OCI-LY7 (cell line): ENCODE measurements at regions not wholly inside any gene's neighbourhood (a gene's known extent, or its start where the extent isn't known, plus 50 kb on each side); places are given as distances from the start of the nearest gene placed in this dataset.

Experiments
- BruUV-seq: library from RNA; stranded (reverse); fragments of 400-500 nt; replicated peaks from 2 replicates; lab custom pipeline; 2021; lab: Mats Ljungman, UMichigan
- CTCF ChIA-PET: fragments of 300-600 bp; sonication (Branson Sonifier 250); formaldehyde crosslinking; loops from one replicate; lab custom pipeline; 2022; ENCODE audit warnings: antibody characterized with exemption; ENCODE audit not compliant: unreplicated experiment; lab: Charles Lee
- POLR2A ChIA-PET: fragments of 300-600 bp; sonication (Branson Sonifier 250); formaldehyde crosslinking; loops from one replicate; lab custom pipeline; 2022; ENCODE audit warnings: antibody characterized with exemption; lab: Charles Lee
- DNase-seq: peaks from one replicate; pipeline ENCODE4 v3.0.0-alpha.2; 2015; ENCODE audit warnings: low spot score
- H2AFZ ChIP-seq: fragments of 200-600 bp; sonication (generic), shearing (Covaris generic); 2 replicates; pipeline ENCODE4 v1.6.1; 2014; ENCODE audit warnings: mild to moderate bottlenecking, antibody characterized with exemption, low read length, moderate library complexity
- H3K27ac ChIP-seq: fragments of 200-600 bp; sonication (generic); 2 replicates; pipeline ENCODE4 v1.5.1; 2014; ENCODE audit warnings: mixed run types, low read depth, mild to moderate bottlenecking, moderate library complexity, low read length, inconsistent platforms; ENCODE audit not compliant: poor library complexity, severe bottlenecking
- H3K36me3 ChIP-seq: fragments of 200-600 bp; sonication (generic); 2 replicates; pipeline ENCODE4 v1.6.1; 2014; ENCODE audit warnings: mild to moderate bottlenecking, antibody characterized with exemption, low read length, moderate library complexity, mixed read lengths; ENCODE audit not compliant: insufficient read depth
- H3K4me1 ChIP-seq: fragments of 200-600 bp; sonication (generic); 2 replicates; pipeline ENCODE4 v1.5.1; 2014; ENCODE audit warnings: mild to moderate bottlenecking, low read length; ENCODE audit not compliant: insufficient read depth, poor library complexity, severe bottlenecking
- H3K4me2 ChIP-seq: fragments of 200-600 bp; sonication (generic); 2 replicates; pipeline ENCODE4 v1.6.1; 2014; ENCODE audit warnings: mild to moderate bottlenecking, low read length
- H3K4me3 ChIP-seq: fragments of 200-600 bp; sonication (generic); 2 replicates; pipeline ENCODE4 v1.5.1; 2014; ENCODE audit warnings: mild to moderate bottlenecking, low read depth, low read length; ENCODE audit not compliant: poor library complexity, severe bottlenecking
- H3K79me2 ChIP-seq: fragments of 200-600 bp; sonication (generic); 2 replicates; pipeline ENCODE4 v1.6.1; 2016; ENCODE audit warnings: low read depth, mild to moderate bottlenecking, low read length, moderate library complexity, mixed read lengths; ENCODE audit not compliant: insufficient read depth
- H3K9me2 ChIP-seq: fragments of 200-600 bp; sonication (generic); 2 replicates; pipeline ENCODE4 v1.6.1; 2016; ENCODE audit warnings: mild to moderate bottlenecking, low read length, mixed read lengths; ENCODE audit not compliant: insufficient read depth
- H3K9me3 ChIP-seq: fragments of 200-600 bp; sonication (generic); 2 replicates; pipeline ENCODE4 v1.6.1; 2014; ENCODE audit warnings: mild to moderate bottlenecking, mixed run types, low read length, mixed read lengths
- H4K20me1 ChIP-seq: fragments of 200-600 bp; sonication (generic); 2 replicates; pipeline ENCODE4 v1.6.1; 2014; ENCODE audit warnings: mild to moderate bottlenecking, antibody characterized with exemption, low read length, moderate library complexity, mixed read lengths; ENCODE audit not compliant: insufficient read depth
- CTCF ChIP-seq: fragments of 200-600 bp; sonication (generic); conservative IDR thresholded peaks from 2 replicates; pipeline ENCODE4 v1.5.1; 2014; ENCODE audit warnings: mild to moderate bottlenecking, antibody characterized with exemption, low read length, moderate library complexity, mixed read lengths
- EZH2phosphoT487 ChIP-seq: fragments of 200-600 bp; sonication (generic); IDR thresholded peaks from 2 replicates; pipeline ENCODE4 v1.6.1; 2018; ENCODE audit warnings: low read depth, borderline replicate concordance, mild to moderate bottlenecking, mixed run types, antibody characterized with exemption, low read length, moderate library complexity, mixed read lengths
- intact Hi-C: fragments of 100-400 bp; cut with micrococcal nuclease; formaldehyde crosslinking; loops from one replicate; pipeline ENCODE4 v1.10.0; 2022; ENCODE audit not compliant: unreplicated experiment

- DNase-seq = no peak
- BruUV-seq = no TSS peak
- Histone ChIP-seq H3K79me2 (no peaks in the 10 kb centered on the region), H3K4me3 (no peak overlapping the region), H3K9me2 (no peaks in the 10 kb centered on the region), H2AFZ (no peak overlapping the region), H3K27ac (no peak overlapping the region), H4K20me1 (no peaks in the 10 kb centered on the region), H3K36me3 (no peaks in the 10 kb centered on the region), H3K4me2 (no peak overlapping the region), H3K9me3 (no peaks in the 10 kb centered on the region), H3K4me1 (no peaks in the 10 kb centered on the region)
- CTCF ChIA-PET = no interaction called here
- TF ChIP-seq CTCF = no peak
- TF ChIP-seq EZH2phosphoT487 = no peak
- POLR2A ChIA-PET = no interaction called here
- intact Hi-C loops = no loop called here
These were observed 262.8 kb upstream of the PLET1 start for GRCh38 chr11:112523477-112523876.

GRCh38 chr11:112523951-112524350 lies 263.3 kb upstream of the PLET1 start:
- intact Hi-C loops = no loop called here
- ChIA-PET CTCF (no interaction called here), POLR2A (no interaction called here)
- H3K9me2 ChIP-seq = no peaks in the 10 kb centered on the region
- H3K9me3 ChIP-seq = no peaks in the 10 kb centered on the region
- H3K4me1 ChIP-seq = no peaks in the 10 kb centered on the region
- no peaks in the 10 kb centered on the region for H3K36me3 ChIP-seq
- no peaks in the 10 kb centered on the region for H4K20me1 ChIP-seq
- H3K4me2 ChIP-seq = no peak overlapping the region
- TF ChIP-seq EZH2phosphoT487 (no peak), CTCF (no peak)
- no peaks in the 10 kb centered on the region for H3K79me2 ChIP-seq
- no peak overlapping the region for H3K27ac ChIP-seq
- no peak overlapping the region for H3K4me3 ChIP-seq
- DNase-seq = no peak
- H2AFZ ChIP-seq = no peak overlapping the region
- no TSS peak for BruUV-seq

- POLR2A ChIA-PET = no interaction called here
- H3K4me2 ChIP-seq = no peak overlapping the region
- no peak for TF ChIP-seq EZH2phosphoT487
- no peak for TF ChIP-seq CTCF
- H3K9me2 ChIP-seq = no peaks in the 10 kb centered on the region
- DNase-seq = no peak
- H3K4me1 ChIP-seq = no peaks in the 10 kb centered on the region
- H2AFZ ChIP-seq = no peak overlapping the region
- no peak overlapping the region for H3K4me3 ChIP-seq
- CTCF ChIA-PET = no interaction called here
- no peaks in the 10 kb centered on the region for H3K79me2 ChIP-seq
- H3K27ac ChIP-seq = no peak overlapping the region
- no peaks in the 10 kb centered on the region for H3K36me3 ChIP-seq
- BruUV-seq = no TSS peak
- intact Hi-C loops = no loop called here
- no peaks in the 10 kb centered on the region for H3K9me3 ChIP-seq
- H4K20me1 ChIP-seq = no peaks in the 10 kb centered on the region
These were observed 264.1 kb upstream of the PLET1 start for GRCh38 chr11:112524798-112525197.
